Keratinocyte (primary cell): ENCODE measurements at regions not wholly inside any gene's neighbourhood (a gene's known extent, or its start where the extent isn't known, plus 50 kb on each side); places are given as distances from the start of the nearest gene placed in this dataset.

Experiments
- DNase-seq: peaks from one replicate; pipeline ENCODE4 v3.0.0-alpha.2; 2011; ENCODE audit warnings: low read depth, missing footprints, low spot score
- FAIRE-seq: peaks from 2 replicates; lab custom pipeline; 2011; peaks lifted over from hg19 to GRCh38; lab: Jason Lieb, UNC
- H2AFZ ChIP-seq: 2 replicates; pipeline ENCODE4 v1.6.0; 2012; ENCODE audit warnings: low read length, control low read depth, inconsistent platforms; ENCODE audit not compliant: control insufficient read depth
- H3K27ac ChIP-seq: 2 replicates; pipeline ENCODE4 v1.5.1; 2011; ENCODE audit warnings: low read length; ENCODE audit not compliant: control insufficient read depth, insufficient read depth
- H3K27me3 ChIP-seq: 3 replicates; pipeline ENCODE4 v1.6.0; 2011; ENCODE audit warnings: low read length; ENCODE audit not compliant: control insufficient read depth, insufficient read depth; ENCODE audit errors: extremely low read depth
- H3K36me3 ChIP-seq, 2 experiments: 2 replicates in 1 of 2; 3 replicates in 1 of 2; pipeline ENCODE4 v1.5.1; 2011; ENCODE audit warnings: low read length in 2 of 2, mild to moderate bottlenecking in 1 of 2; ENCODE audit not compliant: control insufficient read depth in 2 of 2, insufficient read depth in 2 of 2; ENCODE audit errors: extremely low read depth in 1 of 2
- H3K4me1 ChIP-seq: 3 replicates; pipeline ENCODE4 v1.5.1; 2011; ENCODE audit warnings: low read length; ENCODE audit not compliant: control insufficient read depth, insufficient read depth; ENCODE audit errors: extremely low read depth
- H3K4me2 ChIP-seq: 3 replicates; pipeline ENCODE4 v1.6.0; 2011; ENCODE audit warnings: low read depth, low read length; ENCODE audit not compliant: control insufficient read depth, insufficient read depth; ENCODE audit errors: extremely low read depth
- H3K4me3 ChIP-seq, 3 experiments: fragments of 200-600 bp in 1 of 3; sonication (generic) in 1 of 3; 2 replicates in 2 of 3; 3 replicates in 1 of 3; pipeline ENCODE4 v1.5.1; 2011 to 2016; ENCODE audit warnings: low read length in 3 of 3, mild to moderate bottlenecking in 3 of 3, control low read depth in 2 of 3, inconsistent platforms in 1 of 3, low read depth in 1 of 3, mixed read lengths in 1 of 3, mixed run types in 1 of 3, moderate library complexity in 1 of 3; ENCODE audit not compliant: control insufficient read depth in 2 of 3, insufficient read depth in 2 of 3; ENCODE audit errors: extremely low read depth in 1 of 3
- H3K79me2 ChIP-seq: 2 replicates; pipeline ENCODE4 v1.6.0; 2012; ENCODE audit warnings: low read length; ENCODE audit not compliant: control insufficient read depth, insufficient read depth
- H3K9ac ChIP-seq: 3 replicates; pipeline ENCODE4 v1.6.0; 2011; ENCODE audit warnings: low read length; ENCODE audit not compliant: control insufficient read depth, insufficient read depth; ENCODE audit errors: extremely low read depth
- H3K9me1 ChIP-seq: 3 replicates; pipeline ENCODE4 v1.6.0; 2011; ENCODE audit warnings: low read length; ENCODE audit not compliant: control insufficient read depth, insufficient read depth; ENCODE audit errors: extremely low read depth
- H3K9me3 ChIP-seq: 2 replicates; pipeline ENCODE4 v1.5.1; 2012; ENCODE audit warnings: low read depth, low read length; ENCODE audit not compliant: control insufficient read depth
- H4K20me1 ChIP-seq: 3 replicates; pipeline ENCODE4 v1.6.0; 2011; ENCODE audit warnings: low read length; ENCODE audit not compliant: control insufficient read depth, insufficient read depth; ENCODE audit errors: extremely low read depth
- CTCF ChIP-seq, 3 experiments: IDR thresholded peaks in 1 of 3; conservative IDR thresholded peaks in 1 of 3; optimal IDR thresholded peaks in 1 of 3; 2 replicates in 2 of 3; 3 replicates in 1 of 3; pipeline versions ENCODE3 to v1.5.1; 2011; ENCODE audit warnings: low read length in 3 of 3, mild to moderate bottlenecking in 3 of 3, moderate library complexity in 2 of 3, control low read depth in 1 of 3, inconsistent platforms in 1 of 3; ENCODE audit not compliant: insufficient read depth in 2 of 3; ENCODE audit errors: extremely low read depth in 1 of 3
- EZH2 ChIP-seq: IDR thresholded peaks from one replicate; pipeline ENCODE4 v1.6.1; 2012; ENCODE audit warnings: inconsistent platforms, mild to moderate bottlenecking, low read length, moderate library complexity
- dilution Hi-C: fragments of 300-500 bp; cut with MboI; formaldehyde crosslinking; loops from one replicate; pipeline ENCODE4 v1.7.0; 2020; ENCODE audit warnings: low sequenced_read_pairs; ENCODE audit not compliant: extremely low pct_ligation_motif_present

DNA sequence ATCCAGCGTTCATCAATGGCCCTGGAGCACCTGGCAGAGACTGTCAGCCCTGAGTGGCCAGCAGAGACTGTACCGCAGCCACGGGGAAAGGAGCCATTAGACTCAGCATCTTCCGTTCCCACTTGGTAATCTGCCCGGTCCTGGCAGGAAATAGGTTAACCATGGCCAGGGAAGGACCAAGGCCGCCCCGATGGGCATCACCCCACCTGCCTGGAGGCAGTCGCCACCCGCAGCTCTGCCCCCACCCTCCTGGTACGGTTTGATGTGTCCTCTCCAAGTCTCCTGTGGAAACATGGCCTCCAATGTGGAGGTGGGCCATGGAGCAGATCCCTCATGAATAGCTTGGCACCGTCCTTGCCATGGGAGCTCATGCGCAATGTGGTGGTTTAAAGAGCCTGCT is 75.3 kb downstream of the RTP5 start:
- Histone ChIP-seq H3K9me3 (no peaks in the 10 kb centered on the region), H3K4me1 (no peaks in the 10 kb centered on the region), H3K4me2 (no peak overlapping the region), H3K9ac (no peak overlapping the region), H3K9me1 (no peaks in the 10 kb centered on the region), H3K27ac (no peak overlapping the region), H3K4me3 (no peak overlapping the region), H2AFZ (no peak overlapping the region), H3K36me3 (no peaks in the 10 kb centered on the region), H3K27me3 (no peaks in the 10 kb centered on the region), H4K20me1 (no peaks in the 10 kb centered on the region), H3K79me2 (no peaks in the 10 kb centered on the region)
- FAIRE-seq (no peak), DNase-seq (no peak)
- dilution Hi-C loops, result no loop called here
- TF ChIP-seq EZH2, result no peak
- TF ChIP-seq CTCF (optimal IDR thresholded peaks at IDR 0.05 in 1 of 3, IDR thresholded peaks at IDR 0.05 in 1 of 3, conservative IDR thresholded peaks at IDR 0.05 in 1 of 3; ENCODE audit: extremely low read depth in 1 of 3, insufficient read depth in 2 of 3, low read length in 3 of 3), result no peak

DNA sequence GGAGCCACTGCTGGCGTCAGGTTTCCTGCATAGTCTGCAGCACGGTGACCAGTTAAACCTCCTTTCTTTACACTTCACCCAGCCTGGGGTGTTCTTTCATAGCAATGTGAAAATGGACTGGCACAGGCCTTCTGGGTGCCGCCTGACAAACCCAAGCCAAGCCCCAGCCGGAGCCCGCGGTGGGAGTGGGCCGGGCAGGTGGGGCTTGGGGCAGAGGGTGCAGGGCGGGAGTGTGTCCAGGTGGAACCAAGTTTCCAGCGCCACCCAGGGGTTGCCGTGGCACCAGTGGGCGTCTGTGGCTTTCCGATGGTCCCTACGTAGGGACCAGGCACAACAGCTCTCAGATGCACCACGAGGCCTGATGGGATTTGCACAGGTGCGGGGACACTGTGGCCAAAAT is 75.8 kb downstream of the RTP5 start:
- Histone ChIP-seq H3K4me2 (no peak overlapping the region), H3K9ac (no peak overlapping the region), H3K4me1 (no peaks in the 10 kb centered on the region), H3K79me2 (no peaks in the 10 kb centered on the region), H3K36me3 (no peaks in the 10 kb centered on the region), H3K9me3 (no peaks in the 10 kb centered on the region), H3K9me1 (no peaks in the 10 kb centered on the region), H2AFZ (no peak overlapping the region), H3K27me3 (no peaks in the 10 kb centered on the region), H3K4me3 (no peak overlapping the region), H4K20me1 (no peaks in the 10 kb centered on the region), H3K27ac (no peak overlapping the region)
- dilution Hi-C loops, result no loop called here
- no peak for FAIRE-seq
- no peak for DNase-seq
- TF ChIP-seq EZH2, result no peak

- FAIRE-seq (no peak), DNase-seq (no peak)
- dilution Hi-C loops, result no loop called here
- no peaks in the 10 kb centered on the region for H3K79me2 ChIP-seq
- H3K27me3 ChIP-seq, result no peaks in the 10 kb centered on the region
- H3K9me3 ChIP-seq, result no peaks in the 10 kb centered on the region
- H3K36me3 ChIP-seq, result no peaks in the 10 kb centered on the region
- no peak overlapping the region for H2AFZ ChIP-seq
- no peak overlapping the region for H3K27ac ChIP-seq
- no peaks in the 10 kb centered on the region for H3K4me1 ChIP-seq
- H4K20me1 ChIP-seq, result no peaks in the 10 kb centered on the region
- H3K4me2 ChIP-seq, result no peak overlapping the region
- no peak overlapping the region for H3K4me3 ChIP-seq
- TF ChIP-seq EZH2, result no peak
- no peak for TF ChIP-seq CTCF (optimal IDR thresholded peaks at IDR 0.05 in 1 of 3, IDR thresholded peaks at IDR 0.05 in 1 of 3, conservative IDR thresholded peaks at IDR 0.05 in 1 of 3; ENCODE audit: extremely low read depth in 1 of 3, insufficient read depth in 2 of 3, low read length in 3 of 3)
- no peak overlapping the region for H3K9ac ChIP-seq
- H3K9me1 ChIP-seq, result no peaks in the 10 kb centered on the region
Measured at GRCh38 chr2:241945803-241946202, 76.3 kb downstream of the RTP5 start.
